Gastrocnemius medialis (tissue), 4 donors: ENCODE measurements at regions not wholly inside any gene's neighbourhood (a gene's known extent, or its start where the extent isn't known, plus 50 kb on each side); places are given as distances from the start of the nearest gene placed in this dataset.

Source experiments
- CTCF ChIP-seq, 5 experiments: fragments of 450-650 bp in 3 of 5; fragments of 200-600 bp in 2 of 5; sonication (generic) in 2 of 5; IDR thresholded peaks in 4 of 5; conservative IDR thresholded peaks in 1 of 5; 1 replicate in 4 of 5; 2 replicates in 1 of 5; pipeline ENCODE4 v1.5.1; 2016 to 2019; ENCODE audit warnings: antibody characterized with exemption in 5 of 5, mild to moderate bottlenecking in 3 of 5, moderate library complexity in 3 of 5
- POLR2A ChIP-seq, 2 donors: fragments of 450-650 bp; IDR thresholded peaks; one replicate each; pipeline ENCODE4 v1.6.1; 2017; ENCODE audit warnings: antibody characterized with exemption in 2 of 2, mild to moderate bottlenecking in 2 of 2, moderate library complexity in 2 of 2

- TF ChIP-seq POLR2A (IDR thresholded peaks at IDR 0.05) (no peak), CTCF (IDR thresholded peaks at IDR 0.05 in 4 of 5, conservative IDR thresholded peaks at IDR 0.05 in 1 of 5) (no peak)
These were observed 249.2 kb upstream of the PHF14 start for GRCh38 chr7:10724449-10724848.
